Sigmoid colon (tissue), 6 donors: ENCODE measurements at regions not wholly inside any gene's neighbourhood (a gene's known extent, or its start where the extent isn't known, plus 50 kb on each side); places are given as distances from the start of the nearest gene placed in this dataset.

ENCODE experiments used
- DNase-seq: peaks from one replicate; pipeline ENCODE4 v3.0.0-alpha.2; 2019
- H3K27ac ChIP-seq, 4 donors: fragments of 200-600 bp; sonication (generic); one replicate each; pipeline ENCODE4 v1.5.1; 2016 to 2019; ENCODE audit warnings: mild to moderate bottlenecking in 1 of 4
- H3K27me3 ChIP-seq, 3 donors: fragments of 200-600 bp; sonication (generic); one replicate each; pipeline ENCODE4 v1.5.1; 2019; ENCODE audit warnings: mild to moderate bottlenecking in 1 of 3
- H3K36me3 ChIP-seq, 4 donors: fragments of 200-600 bp; sonication (generic); one replicate each; pipeline ENCODE4 v1.5.1; 2016 to 2019
- H3K4me1 ChIP-seq, 4 donors: fragments of 200-600 bp; sonication (generic); one replicate each; pipeline ENCODE4 v1.5.1; 2017 to 2019
- H3K4me3 ChIP-seq, 4 donors: fragments of 200-600 bp; sonication (generic); one replicate each; pipeline ENCODE4 v1.5.1; 2017 to 2019; ENCODE audit warnings: mild to moderate bottlenecking in 2 of 4, moderate library complexity in 1 of 4
- H3K9me3 ChIP-seq, 4 donors: fragments of 200-600 bp in 3 of 4; sonication (generic) in 3 of 4; one replicate each; pipeline versions ENCODE4 v1.5.1 to v1.6.1; 2013 to 2019
- CTCF ChIP-seq, 4 experiments: fragments of 450-650 bp in 3 of 4; fragments of 200-600 bp in 1 of 4; IDR thresholded peaks; one replicate each; pipeline ENCODE4 v1.5.1; 2016 to 2019; ENCODE audit warnings: antibody characterized with exemption in 4 of 4, mild to moderate bottlenecking in 3 of 4, moderate library complexity in 2 of 4
- EP300 ChIP-seq, 4 donors: sonication (generic); formaldehyde crosslinking; IDR thresholded peaks; one replicate each; pipeline ENCODE4 v1.6.1; 2017; ENCODE audit warnings: antibody characterized with exemption in 4 of 4
- POLR2A ChIP-seq, 2 donors: fragments of 450-650 bp; IDR thresholded peaks; one replicate each; pipeline ENCODE4 v1.6.1; 2016; ENCODE audit warnings: antibody characterized with exemption in 2 of 2, mild to moderate bottlenecking in 2 of 2, moderate library complexity in 2 of 2
- POLR2AphosphoS5 ChIP-seq, 4 donors: sonication (generic); formaldehyde crosslinking; IDR thresholded peaks; one replicate each; pipeline ENCODE4 v1.6.1; 2017; ENCODE audit warnings: antibody characterized with exemption in 4 of 4
- WGBS, 2 donors: extraction: QIAGEN DNeasy Blood & Tissue Kit; methylation state at CpG; one replicate each; pipeline ENCODE4 v1.1.7; 2013; 5-methylcytosine and 5-hydroxymethylcytosine counted together
- intact Hi-C: fragments of 100-400 bp; cut with DNase I; formaldehyde crosslinking; loops from one replicate; pipeline ENCODE4 v1.15.1; 2023
- donor health status: healthy with polysubstance abuse.
- donor health status: healthy.

- no peak for DNase-seq
- Histone ChIP-seq H3K27ac (no peak overlapping the region), H3K4me1 (no peaks in the 10 kb centered on the region), H3K27me3 (no peaks in the 10 kb centered on the region), H3K9me3 (no peaks in the 10 kb centered on the region), H3K4me3 (no peak overlapping the region), H3K36me3 (no peaks in the 10 kb centered on the region)
- 24 to 45% methylated on average over 3 of the region's 3 CpGs for WGBS, 2 donors
- intact Hi-C loops: no loop called here
- TF ChIP-seq POLR2AphosphoS5 (IDR thresholded peaks at IDR 0.05): no peak
- no peak for TF ChIP-seq POLR2A (IDR thresholded peaks at IDR 0.05)
- no peak for TF ChIP-seq EP300 (IDR thresholded peaks at IDR 0.05)
- TF ChIP-seq CTCF (IDR thresholded peaks at IDR 0.05): no peak
Observed at GRCh38 chr11:38323961-38324761, 1726.1 kb upstream of the RAG2 start.

GRCh38 chr11:38315151-38315550, 1717.1 kb upstream of the RAG2 start:
- no peak for DNase-seq
- intact Hi-C loops: no loop called here
- WGBS, 2 donors: 89 to 94% methylated on average over 1 of the region's 1 CpG

GRCh38 chr11:38307455-38307854, 1709.4 kb upstream of the RAG2 start:
- Histone ChIP-seq H3K36me3 (no peaks in the 10 kb centered on the region), H3K4me1 (no peaks in the 10 kb centered on the region), H3K27me3 (no peaks in the 10 kb centered on the region), H3K4me3 (no peak overlapping the region), H3K27ac (no peak overlapping the region), H3K9me3 (no peaks in the 10 kb centered on the region)
- WGBS, 2 donors: 36 to 51% methylated on average over 1 of the region's 1 CpG
- intact Hi-C loops: no loop called here
- no peak for DNase-seq
- TF ChIP-seq CTCF (IDR thresholded peaks at IDR 0.05) (no peak), EP300 (IDR thresholded peaks at IDR 0.05) (no peak), POLR2A (IDR thresholded peaks at IDR 0.05) (no peak), POLR2AphosphoS5 (IDR thresholded peaks at IDR 0.05) (no peak)

More at GRCh38 chr11:38315151-38315550, 1717.1 kb upstream of the RAG2 start:
- Histone ChIP-seq H3K36me3 (no peaks in the 10 kb centered on the region), H3K27me3 (no peaks in the 10 kb centered on the region), H3K4me3 (no peak overlapping the region), H3K27ac (no peak overlapping the region), H3K4me1 (no peaks in the 10 kb centered on the region), H3K9me3 (peaks cover 0 to 4% (median 0%) of the 10 kb centered on the region in 4 donors)
- TF ChIP-seq POLR2A (IDR thresholded peaks at IDR 0.05): no peak

- intact Hi-C loops: no loop called here
- Histone ChIP-seq H3K27ac (no peak overlapping the region), H3K36me3 (no peaks in the 10 kb centered on the region), H3K4me1 (peaks cover 0 to 4% (median 1%) of the 10 kb centered on the region in 4 donors), H3K27me3 (no peaks in the 10 kb centered on the region), H3K9me3 (no peaks in the 10 kb centered on the region), H3K4me3 (no peak overlapping the region)
- WGBS, 2 donors: 86 to 88% methylated on average over 6 of the region's 6 CpGs
- DNase-seq: no peak
- no peak for TF ChIP-seq POLR2A (IDR thresholded peaks at IDR 0.05)
- no peak for TF ChIP-seq POLR2AphosphoS5 (IDR thresholded peaks at IDR 0.05)
- no peak for TF ChIP-seq EP300 (IDR thresholded peaks at IDR 0.05)
- no peak for TF ChIP-seq CTCF (IDR thresholded peaks at IDR 0.05)
Observed at GRCh38 chr11:38305682-38306081, 1707.6 kb upstream of the RAG2 start.

GRCh38 chr11:38304926-38305325, 1706.9 kb upstream of the RAG2 start:
- no peaks in the 10 kb centered on the region for H3K36me3 ChIP-seq
- WGBS, 2 donors: 82 to 85% methylated on average over 2 of the region's 2 CpGs
- intact Hi-C loops: no loop called here
- no peak overlapping the region for H3K4me3 ChIP-seq
- no peaks in the 10 kb centered on the region for H3K27me3 ChIP-seq
- DNase-seq: no peak
- H3K9me3 ChIP-seq: no peaks in the 10 kb centered on the region
- TF ChIP-seq EP300 (IDR thresholded peaks at IDR 0.05) (no peak), POLR2AphosphoS5 (IDR thresholded peaks at IDR 0.05) (no peak), CTCF (IDR thresholded peaks at IDR 0.05) (no peak), POLR2A (IDR thresholded peaks at IDR 0.05) (no peak)
- H3K27ac ChIP-seq: no peak overlapping the region
- H3K4me1 ChIP-seq: peaks cover 0 to 11% (median 5%) of the 10 kb centered on the region in 4 donors
